ENCODE measurements at regions not wholly inside any gene's neighbourhood (a gene's known extent, or its start where the extent isn't known, plus 50 kb on each side); places are given as distances from the start of the nearest gene placed in this dataset.

DNA sequence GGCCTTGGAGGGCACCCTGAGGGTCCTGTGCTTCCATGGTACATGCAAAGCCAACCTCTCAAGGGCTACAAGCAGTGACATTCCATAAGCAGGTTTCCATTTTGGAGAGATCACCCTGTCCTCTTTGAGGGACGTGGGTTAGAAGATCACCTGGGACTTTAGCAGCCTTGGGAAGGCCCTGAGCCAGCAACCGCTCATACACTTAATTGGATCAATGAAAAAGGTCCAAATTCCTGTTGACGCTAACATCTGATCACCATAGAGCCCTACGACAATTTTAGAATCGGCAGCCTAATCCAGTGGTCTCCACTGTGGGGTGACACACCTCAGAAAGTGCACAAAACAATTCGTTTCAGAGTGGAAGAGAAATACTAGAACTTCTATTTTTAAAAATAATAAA lies 196.0 kb upstream of the NR3C1 start:
- Histone ChIP-seq H3K27ac (ENCODE audit: control insufficient read depth, insufficient read depth, low read length) (no peak overlapping the region), H3K4me2 (ENCODE audit: control insufficient read depth, extremely low read depth, insufficient read depth, low read depth, low read length) (no peak overlapping the region), H3K9me1 (ENCODE audit: control insufficient read depth, extremely low read depth, insufficient read depth, low read length) (no peaks in the 10 kb centered on the region), H3K4me1 (ENCODE audit: control insufficient read depth, extremely low read depth, insufficient read depth, low read length) (peaks cover 21% of the 10 kb centered on the region), H4K20me1 (ENCODE audit: control insufficient read depth, extremely low read depth, insufficient read depth, low read length) (no peaks in the 10 kb centered on the region), H2AFZ (ENCODE audit: control insufficient read depth, low read length) (no peak overlapping the region), H3K9ac (ENCODE audit: control insufficient read depth, extremely low read depth, insufficient read depth, low read length) (no peak overlapping the region), H3K9me3 (ENCODE audit: control insufficient read depth, low read depth, low read length) (no peaks in the 10 kb centered on the region), H3K36me3 (ENCODE audit: control insufficient read depth in 2 of 2, extremely low read depth in 1 of 2, insufficient read depth in 2 of 2, low read length in 2 of 2) (no peaks in the 10 kb centered on the region), H3K27me3 (ENCODE audit: control insufficient read depth, extremely low read depth, insufficient read depth, low read length) (no peaks in the 10 kb centered on the region), H3K79me2 (ENCODE audit: control insufficient read depth, insufficient read depth, low read length) (no peaks in the 10 kb centered on the region), H3K4me3 (ENCODE audit: control insufficient read depth in 2 of 3, extremely low read depth in 1 of 3, insufficient read depth in 2 of 3, low read depth in 1 of 3, low read length in 3 of 3) (no peak overlapping the region)
- no peak for TF ChIP-seq EZH2 (IDR thresholded peaks at IDR 0.05; ENCODE audit: low read length)
- TF ChIP-seq, protein P1, sequence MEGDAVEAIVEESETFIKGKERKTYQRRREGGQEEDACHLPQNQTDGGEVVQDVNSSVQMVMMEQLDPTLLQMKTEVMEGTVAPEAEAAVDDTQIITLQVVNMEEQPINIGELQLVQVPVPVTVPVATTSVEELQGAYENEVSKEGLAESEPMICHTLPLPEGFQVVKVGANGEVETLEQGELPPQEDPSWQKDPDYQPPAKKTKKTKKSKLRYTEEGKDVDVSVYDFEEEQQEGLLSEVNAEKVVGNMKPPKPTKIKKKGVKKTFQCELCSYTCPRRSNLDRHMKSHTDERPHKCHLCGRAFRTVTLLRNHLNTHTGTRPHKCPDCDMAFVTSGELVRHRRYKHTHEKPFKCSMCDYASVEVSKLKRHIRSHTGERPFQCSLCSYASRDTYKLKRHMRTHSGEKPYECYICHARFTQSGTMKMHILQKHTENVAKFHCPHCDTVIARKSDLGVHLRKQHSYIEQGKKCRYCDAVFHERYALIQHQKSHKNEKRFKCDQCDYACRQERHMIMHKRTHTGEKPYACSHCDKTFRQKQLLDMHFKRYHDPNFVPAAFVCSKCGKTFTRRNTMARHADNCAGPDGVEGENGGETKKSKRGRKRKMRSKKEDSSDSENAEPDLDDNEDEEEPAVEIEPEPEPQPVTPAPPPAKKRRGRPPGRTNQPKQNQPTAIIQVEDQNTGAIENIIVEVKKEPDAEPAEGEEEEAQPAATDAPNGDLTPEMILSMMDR (optimal IDR thresholded peaks at IDR 0.05 in 1 of 3, IDR thresholded peaks at IDR 0.05 in 1 of 3, conservative IDR thresholded peaks at IDR 0.05 in 1 of 3; ENCODE audit: extremely low read depth in 1 of 3, insufficient read depth in 2 of 3, low read length in 3 of 3): no peak
- no peak for FAIRE-seq
- no peak for DNase-seq (ENCODE audit: low read depth, low spot score)
- dilution Hi-C loops (cut with MboI; ENCODE audit: extremely low pct_ligation_motif_present, low sequenced_read_pairs): no loop called here

DNA sequence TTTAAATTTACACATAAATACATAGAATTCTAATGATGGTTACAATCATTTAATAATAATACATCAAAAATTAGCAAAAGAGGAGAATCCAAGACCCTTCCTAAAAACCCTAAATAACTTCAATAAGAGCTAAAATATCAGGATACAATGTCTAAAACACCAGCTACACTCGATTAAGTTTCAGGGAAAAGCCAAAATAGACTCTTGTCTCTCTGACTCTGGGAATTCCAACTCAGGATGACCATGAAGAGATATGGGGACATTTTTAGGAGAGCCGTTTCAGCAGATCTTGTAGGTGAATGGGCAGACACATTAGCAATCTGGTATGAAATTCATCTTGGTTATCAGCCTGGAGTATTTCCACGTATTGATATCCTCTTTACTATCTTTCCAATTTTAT lies 193.3 kb upstream of the NR3C1 start:
- dilution Hi-C loops (cut with MboI; ENCODE audit: extremely low pct_ligation_motif_present, low sequenced_read_pairs): no loop called here
- no peak for DNase-seq (ENCODE audit: low read depth, low spot score)

More for the DNA sequence above, 193.3 kb upstream of the NR3C1 start:
- Histone ChIP-seq H3K4me1 (ENCODE audit: control insufficient read depth, extremely low read depth, insufficient read depth, low read length) (peaks cover 21% of the 10 kb centered on the region), H3K9me3 (ENCODE audit: control insufficient read depth, low read depth, low read length) (no peaks in the 10 kb centered on the region), H3K9me1 (ENCODE audit: control insufficient read depth, extremely low read depth, insufficient read depth, low read length) (no peaks in the 10 kb centered on the region), H3K4me2 (ENCODE audit: control insufficient read depth, extremely low read depth, insufficient read depth, low read depth, low read length) (no peak overlapping the region), H3K9ac (ENCODE audit: control insufficient read depth, extremely low read depth, insufficient read depth, low read length) (no peak overlapping the region), H3K36me3 (ENCODE audit: control insufficient read depth in 2 of 2, extremely low read depth in 1 of 2, insufficient read depth in 2 of 2, low read length in 2 of 2) (no peaks in the 10 kb centered on the region), H2AFZ (ENCODE audit: control insufficient read depth, low read length) (no peak overlapping the region), H3K27ac (ENCODE audit: control insufficient read depth, insufficient read depth, low read length) (no peak overlapping the region), H4K20me1 (ENCODE audit: control insufficient read depth, extremely low read depth, insufficient read depth, low read length) (no peaks in the 10 kb centered on the region), H3K27me3 (ENCODE audit: control insufficient read depth, extremely low read depth, insufficient read depth, low read length) (no peaks in the 10 kb centered on the region), H3K4me3 (ENCODE audit: control insufficient read depth in 2 of 3, extremely low read depth in 1 of 3, insufficient read depth in 2 of 3, low read depth in 1 of 3, low read length in 3 of 3) (no peak overlapping the region), H3K79me2 (ENCODE audit: control insufficient read depth, insufficient read depth, low read length) (no peaks in the 10 kb centered on the region)
- FAIRE-seq: no peak
- TF ChIP-seq, protein P1 (optimal IDR thresholded peaks at IDR 0.05 in 1 of 3, IDR thresholded peaks at IDR 0.05 in 1 of 3, conservative IDR thresholded peaks at IDR 0.05 in 1 of 3; ENCODE audit: extremely low read depth in 1 of 3, insufficient read depth in 2 of 3, low read length in 3 of 3): no peak
